HG02759 (cell line): ENCODE measurements at regions not wholly inside any gene's neighbourhood (a gene's known extent, or its start where the extent isn't known, plus 50 kb on each side); places are given as distances from the start of the nearest gene placed in this dataset.

Source experiments
- ATAC-seq: cut with Tn5 transposase; IDR thresholded peaks from one replicate; pipeline ENCODE4 v1.9.1; 2021; ENCODE audit warnings: mild to moderate bottlenecking, moderate library complexity; ENCODE audit not compliant: unreplicated experiment

DNA sequence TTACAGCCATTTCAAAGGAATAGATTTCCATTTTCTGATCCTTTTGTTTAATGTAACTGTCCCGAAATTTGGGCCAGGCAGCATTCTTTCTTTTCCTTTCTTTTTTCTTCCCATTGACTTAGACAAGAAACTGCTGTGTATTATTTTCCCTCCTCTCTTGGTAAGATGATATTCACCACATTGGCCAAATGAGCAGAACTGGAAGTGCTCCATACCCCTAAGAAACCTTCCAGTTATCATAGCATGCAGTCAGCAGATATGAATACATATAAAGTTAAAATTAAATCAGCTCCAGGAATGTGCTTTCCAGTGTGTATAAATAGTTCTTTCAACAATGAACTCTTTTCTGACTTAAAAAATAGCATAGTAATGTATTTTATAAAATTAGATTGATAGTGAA, 168.5 kb upstream of the GAS1 start:
- no peak for ATAC-seq

- no peak for ATAC-seq
Observed at GRCh38 chr9:87116492-87116891, 169.2 kb upstream of the GAS1 start.

GRCh38 chr9:87118594-87118993, 171.3 kb upstream of the GAS1 start:
- ATAC-seq, result no peak

GRCh38 chr9:87119328-87119881, 172.1 kb upstream of the GAS1 start:
- ATAC-seq, result no peak

- no peak for ATAC-seq
Observed at GRCh38 chr9:87120610-87121009, 173.3 kb upstream of the GAS1 start.

DNA sequence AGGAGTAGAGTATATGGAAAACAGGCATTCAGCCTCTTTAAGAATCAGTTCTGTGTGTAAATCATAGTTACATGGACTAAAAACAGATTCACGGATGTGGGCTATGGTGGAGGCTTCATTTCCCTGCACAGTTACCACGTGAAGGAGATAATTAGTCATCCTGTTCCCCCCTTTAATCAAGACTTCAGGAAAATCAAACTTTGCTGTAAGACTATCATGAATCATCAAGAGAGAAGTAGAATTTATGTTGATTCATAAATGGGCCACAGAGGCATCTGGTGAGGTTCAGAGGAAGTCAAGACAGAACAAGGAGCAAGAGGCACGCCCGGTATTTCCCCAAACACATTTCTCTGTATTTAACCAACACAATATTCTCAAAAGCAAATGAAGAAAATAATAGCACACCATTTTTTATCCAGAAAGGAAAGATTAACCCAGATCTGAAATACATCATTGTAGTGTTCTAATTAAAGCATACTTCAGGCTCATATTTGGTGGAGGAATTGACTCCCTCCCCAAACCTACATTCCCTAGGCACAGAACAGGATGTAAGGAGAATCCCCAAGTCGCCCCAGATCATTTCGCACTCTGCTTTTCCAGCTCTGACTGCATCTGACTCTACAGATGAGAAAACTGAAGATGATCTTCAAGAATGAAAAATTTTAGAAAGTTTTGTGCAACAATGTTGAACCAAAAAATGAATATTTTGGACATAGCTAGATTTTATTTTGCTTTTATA, 175.8 kb upstream of the GAS1 start:
- no peak for ATAC-seq

DNA sequence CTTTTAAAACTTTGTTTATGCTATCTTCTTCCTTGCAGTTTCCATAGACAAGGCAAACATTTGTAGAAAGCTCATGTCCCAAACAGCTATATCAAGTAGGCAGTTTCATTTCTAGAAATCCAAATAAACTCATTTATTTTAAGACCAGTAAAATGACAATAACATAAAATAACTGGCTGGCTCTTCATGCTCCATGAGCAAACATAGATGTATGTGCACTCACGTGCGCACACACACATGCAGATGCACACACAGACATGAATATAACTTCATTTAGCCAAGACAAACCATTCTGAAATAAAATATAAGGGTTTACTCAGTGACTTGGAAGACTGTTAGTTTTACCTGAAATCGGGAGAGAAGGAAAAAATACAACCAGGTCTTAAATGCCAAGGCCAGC, 176.5 kb upstream of the GAS1 start:
- no peak for ATAC-seq

- no peak for ATAC-seq
Observed at GRCh38 chr9:87125819-87126218, 178.5 kb upstream of the GAS1 start.

DNA sequence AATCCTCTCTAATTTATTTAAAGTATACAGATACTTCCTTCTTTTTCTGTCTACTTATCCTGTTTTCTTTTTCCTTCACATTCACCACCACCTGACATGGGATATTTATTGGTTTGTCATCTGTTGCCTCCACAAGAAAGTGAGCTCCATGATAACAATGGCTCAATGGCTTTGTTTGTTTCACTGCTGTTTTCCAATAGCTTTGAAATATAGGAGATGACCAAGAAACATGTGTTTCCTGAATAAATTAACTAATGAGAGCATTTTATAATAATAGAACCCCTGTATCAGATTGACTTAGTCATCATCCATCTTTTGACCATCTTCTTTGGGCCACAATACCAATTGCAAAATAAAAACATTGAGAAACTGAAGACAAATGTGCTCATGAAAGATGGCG, 180.2 kb upstream of the GAS1 start:
- ATAC-seq, result no peak

GRCh38 chr9:87127978-87128614, 180.8 kb upstream of the GAS1 start:
- ATAC-seq, result no peak

DNA sequence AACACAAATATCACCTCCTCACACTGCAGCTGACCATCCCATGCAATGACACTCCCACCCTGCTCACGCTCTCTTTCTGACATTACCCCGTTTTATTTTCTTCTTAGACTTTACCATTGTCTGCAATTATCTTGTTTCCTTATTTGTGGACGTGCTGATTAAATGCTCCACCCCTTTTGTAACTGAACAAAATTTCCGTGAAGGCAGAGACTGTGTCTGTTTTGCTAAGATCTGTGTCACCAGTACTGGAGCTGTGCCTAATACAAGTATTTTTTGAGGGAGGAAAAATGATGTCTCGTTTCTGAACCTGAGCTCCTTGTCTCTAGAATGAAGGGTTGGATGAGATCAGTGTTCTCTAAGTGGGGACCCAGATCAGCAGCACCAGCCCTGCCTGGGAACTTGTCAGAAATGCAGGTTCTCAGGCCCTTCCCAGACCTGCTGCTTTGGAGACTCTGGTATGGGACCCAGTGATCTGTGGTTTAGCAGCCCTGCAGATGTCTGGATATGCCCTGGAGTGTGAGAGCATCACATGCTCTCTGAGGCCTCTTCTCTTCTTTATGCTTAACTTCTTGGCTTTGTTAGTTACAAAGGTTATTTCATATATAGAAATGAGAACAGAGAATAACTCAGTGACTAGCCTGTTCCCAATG, 181.7 kb upstream of the GAS1 start:
- no peak for ATAC-seq

GRCh38 chr9:87135074-87135473, 187.8 kb upstream of the GAS1 start:
- no peak for ATAC-seq

GRCh38 chr9:87137718-87138117, 190.4 kb upstream of the GAS1 start:
- ATAC-seq, result no peak

GRCh38 chr9:87138128-87139040, 191.1 kb upstream of the GAS1 start:
- no peak for ATAC-seq

- no peak for ATAC-seq
Observed at GRCh38 chr9:87139099-87139730, 191.9 kb upstream of the GAS1 start.

- no peak for ATAC-seq
Observed at GRCh38 chr9:87140142-87140541, 192.8 kb upstream of the GAS1 start.

- ATAC-seq, result no peak
Observed at GRCh38 chr9:87140605-87141109, 193.4 kb upstream of the GAS1 start.

GRCh38 chr9:87141124-87141523, 193.8 kb upstream of the GAS1 start:
- ATAC-seq, result no peak

GRCh38 chr9:87146933-87147332, 199.6 kb upstream of the GAS1 start:
- ATAC-seq, result no peak

DNA sequence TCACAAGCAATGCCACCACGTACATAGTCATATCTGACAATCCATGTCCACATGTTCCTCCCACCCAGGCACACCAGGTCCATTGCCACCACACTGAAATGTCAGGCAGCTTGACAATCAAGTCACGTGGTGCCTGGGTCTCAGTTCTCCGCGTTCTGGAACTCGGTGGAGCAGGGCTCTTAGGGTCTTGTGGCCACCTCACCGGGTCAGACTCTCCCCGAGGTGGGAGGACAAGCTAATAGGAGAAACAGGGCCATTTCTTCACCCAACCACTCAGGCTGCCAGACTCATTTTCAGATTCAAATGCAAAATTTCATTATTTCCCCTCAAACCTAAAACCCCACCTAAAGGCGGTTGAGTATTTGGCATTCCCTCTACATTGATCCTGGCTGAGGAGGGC, 200.5 kb upstream of the GAS1 start:
- ATAC-seq, result no peak
